Activated naive CD4-positive, alpha-beta T cell treated with anti-CD3 and anti-CD28 coated beads, Interleukin-2, amount 10 ng/mL, durations not matched to agents 7 days and 5 days (primary cell): ENCODE measurements at regions not wholly inside any gene's neighbourhood (a gene's known extent, or its start where the extent isn't known, plus 50 kb on each side); places are given as distances from the start of the nearest gene placed in this dataset.

Source experiments
- CTCF ChIA-PET: fragments of 350-600 bp; sonication (Branson Sonifier 250); formaldehyde crosslinking; loops from one replicate; lab custom pipeline; 2021; ENCODE audit warnings: antibody characterized with exemption; lab: Charles Lee
- DNase-seq: peaks from one replicate; pipeline ENCODE4 v3.0.0-alpha.2; 2020
- H3K27ac Mint-ChIP-seq: one replicate; pipeline ENCODE4 v1.8.0; 2021; ENCODE audit warnings: mild to moderate bottlenecking, moderate library complexity, mixed read lengths
- H3K27me3 Mint-ChIP-seq: one replicate; pipeline ENCODE4 v1.8.0; 2021; ENCODE audit warnings: mild to moderate bottlenecking, mixed read lengths
- H3K36me3 Mint-ChIP-seq: one replicate; pipeline ENCODE4 v1.8.0; 2021; ENCODE audit warnings: mixed read lengths
- H3K4me1 Mint-ChIP-seq: one replicate; pipeline ENCODE4 v1.8.0; 2021; ENCODE audit warnings: mixed read lengths
- H3K4me3 Mint-ChIP-seq: one replicate; pipeline ENCODE4 v1.8.0; 2021; ENCODE audit warnings: mild to moderate bottlenecking, moderate library complexity, mixed read lengths
- H3K9me3 Mint-ChIP-seq: one replicate; pipeline ENCODE4 v1.8.0; 2021; ENCODE audit warnings: mixed read lengths

- Mint-ChIP-seq H3K9me3 (peaks cover 5% of the 10 kb centered on the region), H3K27me3 (no peaks in the 10 kb centered on the region), H3K36me3 (no peaks in the 10 kb centered on the region), H3K4me1 (no peaks in the 10 kb centered on the region), H3K4me3 (no peak overlapping the region), H3K27ac (no peak overlapping the region)
- DNase-seq, result no peak
- CTCF ChIA-PET, result no interaction called here
Observed at GRCh38 chr3:154720921-154721320, 290.9 kb upstream of the GPR149 start.

DNA sequence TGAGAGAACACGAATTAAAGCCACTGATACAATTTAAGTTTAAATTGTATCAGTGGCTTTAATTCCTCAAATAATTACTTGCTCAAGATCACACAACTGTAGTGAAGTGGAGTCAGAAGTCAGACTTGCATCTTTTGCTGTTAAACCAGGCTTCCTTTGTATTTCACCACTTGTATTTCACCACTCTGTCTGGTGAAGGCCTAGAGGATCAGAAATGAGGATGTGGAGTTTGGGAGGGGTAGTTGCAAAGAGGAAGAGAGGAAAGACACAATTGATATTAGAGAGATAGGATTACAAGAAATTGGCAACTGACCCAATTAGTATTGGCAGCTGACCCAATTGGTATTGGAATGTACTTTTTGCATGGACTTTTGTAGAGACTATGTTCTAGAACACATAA lies 288.1 kb upstream of the GPR149 start:
- no peaks in the 10 kb centered on the region for H3K27me3 Mint-ChIP-seq
- H3K9me3 Mint-ChIP-seq, result peaks cover 1% of the 10 kb centered on the region
- DNase-seq, result no peak
- no peak overlapping the region for H3K27ac Mint-ChIP-seq
- H3K4me3 Mint-ChIP-seq, result no peak overlapping the region
- no peaks in the 10 kb centered on the region for H3K36me3 Mint-ChIP-seq
- H3K4me1 Mint-ChIP-seq, result no peaks in the 10 kb centered on the region
- CTCF ChIA-PET, result no interaction called here

DNA sequence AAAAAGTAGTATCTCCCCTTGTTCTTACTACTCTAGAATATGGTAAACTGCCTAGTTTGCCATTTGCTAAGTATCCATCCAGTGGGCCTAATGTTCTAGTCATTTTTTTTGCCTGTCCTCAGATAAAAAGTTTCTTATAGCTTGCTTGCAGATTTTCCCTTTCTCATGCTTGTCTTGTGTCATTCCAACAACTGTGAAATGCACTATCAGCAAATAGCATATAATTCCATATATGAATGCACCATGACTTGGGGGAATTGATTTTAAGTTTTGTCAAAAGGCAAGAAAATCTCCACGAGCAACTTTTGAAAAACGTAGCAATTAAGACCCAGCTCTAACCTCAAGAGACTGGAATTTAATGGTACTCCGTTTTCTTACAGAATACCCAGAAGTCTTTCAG lies 286.2 kb upstream of the GPR149 start:
- Mint-ChIP-seq H3K27me3 (no peaks in the 10 kb centered on the region), H3K27ac (no peak overlapping the region), H3K36me3 (no peaks in the 10 kb centered on the region), H3K4me3 (no peak overlapping the region), H3K9me3 (peaks cover 1% of the 10 kb centered on the region), H3K4me1 (no peaks in the 10 kb centered on the region)
- CTCF ChIA-PET, result no interaction called here
- no peak for DNase-seq

DNA sequence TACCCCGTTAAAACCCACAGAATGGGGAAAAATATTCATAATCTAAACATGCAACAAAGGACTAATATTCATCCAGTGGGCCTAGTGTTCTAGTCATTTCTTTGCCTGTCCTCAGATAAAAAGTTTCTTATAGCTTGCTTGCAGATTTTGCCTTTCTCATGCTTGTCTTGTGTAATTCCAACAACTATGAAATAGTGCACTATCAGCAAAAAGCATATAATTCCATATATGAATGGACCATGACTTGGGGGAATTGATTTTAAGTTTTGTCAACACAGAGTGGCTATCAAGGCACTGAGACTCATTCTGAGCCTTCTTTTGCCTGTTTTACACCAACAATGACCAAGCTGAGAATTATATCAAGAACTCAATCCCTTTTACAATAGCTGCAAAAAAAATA lies 278.6 kb upstream of the GPR149 start:
- Mint-ChIP-seq H3K9me3 (no peaks in the 10 kb centered on the region), H3K4me3 (no peak overlapping the region), H3K27me3 (no peaks in the 10 kb centered on the region), H3K36me3 (no peaks in the 10 kb centered on the region), H3K27ac (no peak overlapping the region), H3K4me1 (no peaks in the 10 kb centered on the region)
- CTCF ChIA-PET, result no interaction called here
- no peak for DNase-seq

DNA sequence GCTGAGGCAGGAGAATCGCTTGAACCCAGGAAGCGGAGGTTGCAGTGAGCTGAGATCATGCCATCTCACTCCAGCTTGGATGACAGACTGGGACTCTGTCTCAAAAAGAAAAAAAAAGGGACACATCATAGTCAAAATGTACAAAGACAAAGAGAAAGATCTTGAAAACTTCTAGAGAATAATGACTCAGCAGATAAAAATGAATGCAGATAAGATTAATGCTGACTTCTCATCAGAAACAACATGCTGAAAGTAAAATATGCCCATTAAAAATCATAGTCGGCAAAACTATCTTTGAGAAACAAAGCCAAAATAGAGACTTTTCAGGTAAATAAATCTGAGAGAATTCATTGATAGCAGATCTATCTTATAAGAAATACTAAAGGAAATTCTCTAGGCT lies 271.1 kb upstream of the GPR149 start:
- Mint-ChIP-seq H3K27ac (no peak overlapping the region), H3K27me3 (no peaks in the 10 kb centered on the region), H3K4me3 (no peak overlapping the region), H3K9me3 (no peaks in the 10 kb centered on the region), H3K4me1 (no peaks in the 10 kb centered on the region), H3K36me3 (no peaks in the 10 kb centered on the region)
- CTCF ChIA-PET, result no interaction called here
- DNase-seq, result no peak

DNA sequence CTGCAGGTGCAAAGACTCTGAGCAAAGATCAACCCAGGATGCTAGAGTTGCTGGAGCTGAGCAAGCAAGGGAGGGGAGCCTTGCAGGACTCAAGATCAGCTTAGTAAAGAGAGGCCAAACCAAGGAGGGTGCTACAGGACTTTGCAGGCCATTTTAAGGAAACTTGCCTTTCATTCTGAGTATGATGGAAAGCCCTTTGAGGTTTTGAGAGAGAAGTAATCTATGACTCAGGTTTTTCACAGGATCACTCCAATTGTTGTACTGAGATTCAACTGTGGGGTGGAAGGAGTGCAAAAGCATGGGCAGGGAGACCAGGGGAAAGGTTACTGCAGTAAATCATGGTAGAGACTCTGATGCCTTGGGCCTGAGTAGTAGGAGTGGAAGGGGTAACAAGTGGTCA lies 260.4 kb upstream of the GPR149 start:
- no peaks in the 10 kb centered on the region for H3K9me3 Mint-ChIP-seq
- CTCF ChIA-PET, result no interaction called here
- H3K4me3 Mint-ChIP-seq, result no peak overlapping the region

GRCh38 chr3:154684440-154684839 lies 254.4 kb upstream of the GPR149 start:
- H3K27ac Mint-ChIP-seq, result no peak overlapping the region
- H3K4me1 Mint-ChIP-seq, result no peaks in the 10 kb centered on the region
- H3K4me3 Mint-ChIP-seq, result no peak overlapping the region
- H3K27me3 Mint-ChIP-seq, result no peaks in the 10 kb centered on the region
- H3K9me3 Mint-ChIP-seq, result peaks cover 9% of the 10 kb centered on the region
- CTCF ChIA-PET, result no interaction called here
- no peaks in the 10 kb centered on the region for H3K36me3 Mint-ChIP-seq
- no peak for DNase-seq

More for the DNA sequence above, 260.4 kb upstream of the GPR149 start:
- Mint-ChIP-seq H3K4me1 (no peaks in the 10 kb centered on the region), H3K27ac (no peak overlapping the region), H3K27me3 (no peaks in the 10 kb centered on the region), H3K36me3 (no peaks in the 10 kb centered on the region)
- DNase-seq, result no peak

DNA sequence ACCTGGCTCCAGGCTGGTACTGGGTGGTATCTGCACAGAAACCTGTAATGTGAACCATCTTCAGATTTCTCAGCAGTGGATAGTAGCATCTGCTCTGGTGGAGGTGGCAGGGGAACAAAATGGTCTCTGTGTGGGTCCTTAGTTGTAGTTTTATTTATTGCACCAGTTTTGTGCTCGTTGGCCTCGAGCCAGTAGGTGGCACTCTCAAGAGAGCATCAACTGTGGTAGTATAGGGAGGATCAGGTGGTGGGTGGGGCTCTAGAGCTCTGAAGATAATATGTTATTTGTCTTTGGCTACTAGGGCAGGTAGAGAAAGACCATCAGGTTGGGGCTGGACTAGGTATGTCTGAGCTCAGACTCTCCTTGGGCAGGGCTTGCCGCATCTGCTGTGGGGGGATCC lies 254.0 kb upstream of the GPR149 start:
- Mint-ChIP-seq H3K36me3 (no peaks in the 10 kb centered on the region), H3K9me3 (peaks cover 9% of the 10 kb centered on the region), H3K27ac (no peak overlapping the region), H3K4me1 (no peaks in the 10 kb centered on the region), H3K4me3 (no peak overlapping the region), H3K27me3 (no peaks in the 10 kb centered on the region)
- CTCF ChIA-PET, result no interaction called here
- DNase-seq, result no peak

DNA sequence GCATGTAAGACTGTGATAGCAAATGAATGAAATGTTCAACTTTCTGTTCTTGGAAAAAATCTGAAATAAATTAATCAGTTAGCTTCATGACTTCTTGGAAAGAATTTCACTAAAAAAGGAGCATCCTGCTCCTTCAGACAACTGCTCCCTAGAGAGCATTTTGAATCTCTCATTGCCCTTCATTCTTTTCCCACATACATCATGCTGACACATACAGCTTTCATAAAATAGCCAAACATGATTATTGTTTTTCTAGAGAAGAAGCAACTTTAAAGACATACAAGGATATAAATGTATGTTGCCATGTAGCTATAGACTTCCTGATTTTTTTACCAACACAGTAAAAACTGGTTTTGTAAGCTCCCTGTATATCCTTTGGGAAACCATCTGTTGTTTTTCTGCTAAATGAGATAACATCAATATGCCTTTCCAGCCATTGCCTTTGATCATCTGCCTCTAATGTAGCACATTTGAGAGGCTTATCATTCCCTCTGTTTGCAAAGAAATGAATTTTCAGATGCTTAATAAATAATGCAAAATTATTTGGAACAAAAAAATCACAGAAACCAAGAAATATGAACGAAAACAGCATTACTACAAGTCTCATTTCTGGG lies 248.2 kb upstream of the GPR149 start:
- no peaks in the 10 kb centered on the region for H3K4me1 Mint-ChIP-seq
- no peak overlapping the region for H3K4me3 Mint-ChIP-seq
- no peaks in the 10 kb centered on the region for H3K9me3 Mint-ChIP-seq
- no peak overlapping the region for H3K27ac Mint-ChIP-seq
- H3K27me3 Mint-ChIP-seq, result no peaks in the 10 kb centered on the region
- DNase-seq, result no peak
- CTCF ChIA-PET, result no interaction called here
- no peaks in the 10 kb centered on the region for H3K36me3 Mint-ChIP-seq

GRCh38 chr3:154668835-154669234 lies 238.8 kb upstream of the GPR149 start:
- no peak for DNase-seq
- H3K36me3 Mint-ChIP-seq, result no peaks in the 10 kb centered on the region
- peaks cover 4% of the 10 kb centered on the region for H3K9me3 Mint-ChIP-seq
- no peaks in the 10 kb centered on the region for H3K27me3 Mint-ChIP-seq
- no peak overlapping the region for H3K27ac Mint-ChIP-seq
- H3K4me3 Mint-ChIP-seq, result no peak overlapping the region
- CTCF ChIA-PET, result no interaction called here
- no peaks in the 10 kb centered on the region for H3K4me1 Mint-ChIP-seq

DNA sequence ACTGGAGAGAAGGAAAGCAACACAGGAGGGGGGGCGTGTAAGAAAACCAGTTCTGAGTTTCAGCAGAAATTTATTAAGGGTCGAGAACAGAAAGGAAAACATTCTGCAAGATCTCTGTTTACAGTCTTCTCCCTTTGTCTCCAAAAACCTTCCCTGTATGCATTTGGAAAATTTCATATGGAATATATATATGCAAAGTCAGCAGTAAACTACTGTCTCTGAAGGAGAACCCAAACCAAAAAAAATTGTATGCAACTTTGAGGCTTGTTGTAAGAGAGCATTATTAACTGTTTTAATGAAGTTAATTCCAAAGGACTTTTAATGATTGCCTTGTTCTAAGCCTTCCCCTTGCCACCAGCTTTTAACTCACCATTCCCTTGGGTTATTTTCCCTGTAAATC lies 238.2 kb upstream of the GPR149 start:
- H3K36me3 Mint-ChIP-seq, result no peaks in the 10 kb centered on the region
- H3K4me1 Mint-ChIP-seq, result no peaks in the 10 kb centered on the region
- CTCF ChIA-PET, result no interaction called here

DNA sequence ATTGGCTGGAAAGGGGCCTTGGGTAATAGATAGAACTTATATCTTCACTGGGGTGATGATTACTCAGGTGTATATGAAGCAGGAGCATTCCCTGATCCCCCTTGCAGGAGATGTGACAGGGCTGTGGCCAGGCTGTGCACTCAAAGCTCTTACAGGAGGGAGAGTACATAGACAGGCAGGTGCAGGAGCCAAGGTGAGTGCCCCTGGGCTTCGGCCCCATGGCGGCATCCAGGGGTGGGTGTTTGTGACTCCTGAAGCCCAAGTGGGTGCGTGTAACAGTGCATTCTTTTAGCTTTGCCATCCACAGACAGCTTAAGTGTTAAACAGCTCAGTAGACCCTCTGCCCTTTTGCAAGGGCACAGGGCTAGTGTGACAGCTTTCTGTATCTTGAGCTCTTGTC lies 236.6 kb upstream of the GPR149 start:
- H3K4me3 Mint-ChIP-seq, result no peak overlapping the region
- H3K4me1 Mint-ChIP-seq, result no peaks in the 10 kb centered on the region
- CTCF ChIA-PET, result no interaction called here
- H3K9me3 Mint-ChIP-seq, result peaks cover 4% of the 10 kb centered on the region
- H3K27ac Mint-ChIP-seq, result no peak overlapping the region
- no peak for DNase-seq
- no peaks in the 10 kb centered on the region for H3K27me3 Mint-ChIP-seq
- no peaks in the 10 kb centered on the region for H3K36me3 Mint-ChIP-seq

More for the DNA sequence above, 238.2 kb upstream of the GPR149 start:
- no peak overlapping the region for H3K4me3 Mint-ChIP-seq
- no peaks in the 10 kb centered on the region for H3K27me3 Mint-ChIP-seq
- H3K9me3 Mint-ChIP-seq, result peaks cover 4% of the 10 kb centered on the region
- no peak for DNase-seq
- no peak overlapping the region for H3K27ac Mint-ChIP-seq

- H3K9me3 Mint-ChIP-seq, result no peaks in the 10 kb centered on the region
- no peak overlapping the region for H3K4me3 Mint-ChIP-seq
- H3K4me1 Mint-ChIP-seq, result no peaks in the 10 kb centered on the region
- CTCF ChIA-PET, result no interaction called here
- no peaks in the 10 kb centered on the region for H3K27me3 Mint-ChIP-seq
- no peak overlapping the region for H3K27ac Mint-ChIP-seq
- DNase-seq, result no peak
- H3K36me3 Mint-ChIP-seq, result no peaks in the 10 kb centered on the region
Observed at GRCh38 chr3:154664714-154665113, 234.7 kb upstream of the GPR149 start.

DNA sequence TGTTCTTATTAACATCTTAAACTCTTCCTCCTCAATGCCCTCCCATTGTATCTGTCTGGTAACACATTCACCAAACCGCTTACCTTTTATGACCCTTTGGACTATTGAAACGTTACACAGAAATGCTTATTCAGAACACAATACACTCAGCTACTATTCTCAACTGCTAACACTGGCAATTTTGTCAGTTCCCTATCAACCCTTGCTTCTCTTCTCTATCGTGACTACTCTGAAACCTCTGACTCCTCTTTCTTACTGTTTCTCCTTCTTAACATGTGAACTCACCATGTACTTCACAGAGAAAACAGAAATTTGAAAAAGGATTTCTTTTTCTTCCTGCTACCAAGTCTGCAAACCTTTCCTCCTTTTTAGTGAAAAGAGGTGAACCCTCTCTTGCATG lies 232.9 kb upstream of the GPR149 start:
- CTCF ChIA-PET, result no interaction called here
- Mint-ChIP-seq H3K4me3 (no peak overlapping the region), H3K9me3 (no peaks in the 10 kb centered on the region), H3K27me3 (no peaks in the 10 kb centered on the region), H3K27ac (no peak overlapping the region), H3K4me1 (no peaks in the 10 kb centered on the region), H3K36me3 (no peaks in the 10 kb centered on the region)
- no peak for DNase-seq

DNA sequence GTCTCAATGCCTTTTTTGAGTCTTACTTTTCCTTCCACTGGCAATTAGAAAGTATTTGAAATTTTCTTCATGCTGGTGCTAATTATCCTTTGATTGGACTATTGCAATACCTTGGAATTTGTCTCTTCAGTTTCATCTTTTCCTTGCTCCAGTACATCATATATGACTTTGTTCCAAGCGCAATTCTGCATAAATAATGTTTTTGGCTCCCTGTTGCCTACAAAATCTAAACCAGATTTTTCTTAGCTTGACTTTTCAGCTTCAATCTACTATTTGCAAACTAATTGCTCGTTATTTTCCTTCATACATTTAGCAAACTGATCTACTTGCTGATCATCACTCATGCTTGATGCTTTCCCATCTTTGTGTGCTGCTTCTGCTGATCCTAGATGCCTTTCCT lies 230.8 kb upstream of the GPR149 start:
- Mint-ChIP-seq H3K4me1 (no peaks in the 10 kb centered on the region), H3K36me3 (no peaks in the 10 kb centered on the region), H3K27me3 (no peaks in the 10 kb centered on the region), H3K9me3 (no peaks in the 10 kb centered on the region), H3K27ac (no peak overlapping the region), H3K4me3 (no peak overlapping the region)
- CTCF ChIA-PET, result no interaction called here
- no peak for DNase-seq

DNA sequence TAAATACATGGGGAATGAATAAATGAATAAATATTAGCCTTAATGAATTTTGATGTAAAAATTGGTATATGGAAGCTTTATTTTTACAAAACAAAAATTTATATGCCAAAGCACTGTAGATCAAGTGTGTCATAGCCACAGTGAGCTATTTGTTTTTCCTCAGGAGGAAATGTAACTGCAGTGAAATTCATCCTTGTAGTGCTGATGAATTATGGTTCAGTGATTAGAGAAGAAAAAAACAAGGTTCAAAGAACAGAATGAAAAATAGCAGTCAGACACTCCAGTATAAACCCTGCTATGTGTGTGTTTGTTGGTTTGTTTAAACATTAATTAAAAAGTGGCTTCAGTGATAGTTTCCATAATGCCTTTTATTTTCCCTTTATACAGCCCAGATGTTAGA lies 228.0 kb upstream of the GPR149 start:
- H3K4me3 Mint-ChIP-seq, result no peak overlapping the region
- no peak overlapping the region for H3K27ac Mint-ChIP-seq
- H3K36me3 Mint-ChIP-seq, result no peaks in the 10 kb centered on the region
- no peaks in the 10 kb centered on the region for H3K27me3 Mint-ChIP-seq
- CTCF ChIA-PET, result no interaction called here
- DNase-seq, result no peak
- no peaks in the 10 kb centered on the region for H3K4me1 Mint-ChIP-seq
- no peaks in the 10 kb centered on the region for H3K9me3 Mint-ChIP-seq
